ENCODE measurements at regions not wholly inside any gene's neighbourhood (a gene's known extent, or its start where the extent isn't known, plus 50 kb on each side); places are given as distances from the start of the nearest gene placed in this dataset.

GRCh38 chr14:59120921-59121320 lies 67.5 kb upstream of the DAAM1 start:
- TF ChIP-seq E2F1 (CRISPR knock-in tag; IDR thresholded peaks at IDR 0.05), result no peak
- no peak for TF ChIP-seq USF2 (CRISPR knock-in tag; IDR thresholded peaks at IDR 0.05)
- no peak for TF ChIP-seq ZSCAN18 (CRISPR knock-in tag; IDR thresholded peaks at IDR 0.05)
- TF ChIP-seq FOXP1 (CRISPR knock-in tag; IDR thresholded peaks at IDR 0.05; ENCODE audit: borderline replicate concordance), result no peak
